ENCODE measurements at regions not wholly inside any gene's neighbourhood (a gene's known extent, or its start where the extent isn't known, plus 50 kb on each side); places are given as distances from the start of the nearest gene placed in this dataset.

- TF ChIP-seq, protein P1, sequence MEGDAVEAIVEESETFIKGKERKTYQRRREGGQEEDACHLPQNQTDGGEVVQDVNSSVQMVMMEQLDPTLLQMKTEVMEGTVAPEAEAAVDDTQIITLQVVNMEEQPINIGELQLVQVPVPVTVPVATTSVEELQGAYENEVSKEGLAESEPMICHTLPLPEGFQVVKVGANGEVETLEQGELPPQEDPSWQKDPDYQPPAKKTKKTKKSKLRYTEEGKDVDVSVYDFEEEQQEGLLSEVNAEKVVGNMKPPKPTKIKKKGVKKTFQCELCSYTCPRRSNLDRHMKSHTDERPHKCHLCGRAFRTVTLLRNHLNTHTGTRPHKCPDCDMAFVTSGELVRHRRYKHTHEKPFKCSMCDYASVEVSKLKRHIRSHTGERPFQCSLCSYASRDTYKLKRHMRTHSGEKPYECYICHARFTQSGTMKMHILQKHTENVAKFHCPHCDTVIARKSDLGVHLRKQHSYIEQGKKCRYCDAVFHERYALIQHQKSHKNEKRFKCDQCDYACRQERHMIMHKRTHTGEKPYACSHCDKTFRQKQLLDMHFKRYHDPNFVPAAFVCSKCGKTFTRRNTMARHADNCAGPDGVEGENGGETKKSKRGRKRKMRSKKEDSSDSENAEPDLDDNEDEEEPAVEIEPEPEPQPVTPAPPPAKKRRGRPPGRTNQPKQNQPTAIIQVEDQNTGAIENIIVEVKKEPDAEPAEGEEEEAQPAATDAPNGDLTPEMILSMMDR (conservative IDR thresholded peaks at IDR 0.05; ENCODE audit: low read depth in 2 of 2): no peak
- TF ChIP-seq EZH2 (IDR thresholded peaks at IDR 0.05; ENCODE audit: low read depth, unreplicated experiment): no peak
- no peak for TF ChIP-seq CREB1 (CRISPR knock-in tag; IDR thresholded peaks at IDR 0.05; ENCODE audit: low read depth)
- no peak for TF ChIP-seq EZH2phosphoT487 (IDR thresholded peaks at IDR 0.05; ENCODE audit: unreplicated experiment)
- no peak for TF ChIP-seq POLR2AphosphoS5 (IDR thresholded peaks at IDR 0.05; ENCODE audit: low read depth)
- TF ChIP-seq, protein P2, sequence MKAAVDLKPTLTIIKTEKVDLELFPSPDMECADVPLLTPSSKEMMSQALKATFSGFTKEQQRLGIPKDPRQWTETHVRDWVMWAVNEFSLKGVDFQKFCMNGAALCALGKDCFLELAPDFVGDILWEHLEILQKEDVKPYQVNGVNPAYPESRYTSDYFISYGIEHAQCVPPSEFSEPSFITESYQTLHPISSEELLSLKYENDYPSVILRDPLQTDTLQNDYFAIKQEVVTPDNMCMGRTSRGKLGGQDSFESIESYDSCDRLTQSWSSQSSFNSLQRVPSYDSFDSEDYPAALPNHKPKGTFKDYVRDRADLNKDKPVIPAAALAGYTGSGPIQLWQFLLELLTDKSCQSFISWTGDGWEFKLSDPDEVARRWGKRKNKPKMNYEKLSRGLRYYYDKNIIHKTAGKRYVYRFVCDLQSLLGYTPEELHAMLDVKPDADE (IDR thresholded peaks at IDR 0.05): no peak
- TF ChIP-seq REST (IDR thresholded peaks at IDR 0.05; ENCODE audit: unreplicated experiment): no peak
- TF ChIP-seq JUNB (IDR thresholded peaks at IDR 0.05; ENCODE audit: unreplicated experiment): no peak
- TF ChIP-seq NANOG (IDR thresholded peaks at IDR 0.05; ENCODE audit: borderline replicate concordance): no peak
- TF ChIP-seq ZNF331 (CRISPR knock-in tag; IDR thresholded peaks at IDR 0.05; ENCODE audit: low read depth): no peak
- TF ChIP-seq STAT1 (IDR thresholded peaks at IDR 0.05; ENCODE audit: unreplicated experiment): no peak
Observed at GRCh38 chr5:2168601-2169429, 286.1 kb upstream of the IRX4 start.

Measured in GM23338 (cell line).